ENCODE measurements at regions not wholly inside any gene's neighbourhood (a gene's known extent, or its start where the extent isn't known, plus 50 kb on each side); places are given as distances from the start of the nearest gene placed in this dataset.

DNA sequence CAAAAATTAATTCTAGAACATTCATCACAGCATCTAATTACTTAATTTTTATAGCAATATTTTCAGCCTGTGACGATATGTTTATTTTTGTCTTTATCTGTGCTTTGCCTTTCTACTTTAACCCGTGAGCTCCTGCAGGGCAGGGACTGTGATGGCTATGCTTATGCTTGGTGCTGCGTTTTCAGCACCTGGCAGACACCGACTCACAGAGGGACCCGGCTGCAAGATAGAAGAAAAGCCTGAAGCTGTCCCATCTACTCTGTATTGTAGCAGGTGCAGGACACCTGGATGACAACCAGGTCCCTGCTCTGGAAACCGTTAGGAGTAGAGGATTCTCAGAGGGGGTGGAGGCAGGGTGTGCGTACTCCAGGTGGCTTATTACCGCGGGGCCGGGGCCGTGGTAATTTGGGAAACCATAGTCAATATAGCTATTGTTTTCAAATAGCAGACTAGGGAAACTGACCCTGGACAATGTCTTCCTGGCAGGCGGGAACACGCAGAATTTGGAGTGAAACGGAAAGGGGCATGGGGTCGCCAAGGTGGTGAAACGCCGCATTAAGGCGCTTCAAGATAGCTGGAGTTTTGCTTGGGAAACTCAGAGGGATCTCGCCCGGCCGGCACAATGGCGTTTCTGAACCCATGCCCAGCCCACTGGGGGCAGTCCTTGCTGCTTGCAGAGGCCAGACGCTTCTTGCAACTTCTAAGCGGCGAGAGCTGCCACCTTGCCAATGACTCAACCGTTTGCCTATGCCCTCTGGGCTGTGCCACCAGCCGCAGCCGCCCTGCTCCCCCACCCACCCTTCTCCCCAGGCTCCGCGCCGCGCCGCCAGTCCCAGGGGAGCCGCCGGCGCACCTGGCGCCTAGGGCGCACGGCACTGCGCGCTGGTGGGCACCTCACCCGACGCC lies 140.1 kb upstream of the PALM2AKAP2 start:
- peak; percentile 56 to 65 for ATAC-seq
- H3K27me3 ChIP-seq = peaks cover 0 to 24% (median 8%) of the 10 kb centered on the region in 3 donors
- peak overlapping the region; percentile 40 to 62 (median 50) for H3K4me3 ChIP-seq
- TF ChIP-seq, protein P1, sequence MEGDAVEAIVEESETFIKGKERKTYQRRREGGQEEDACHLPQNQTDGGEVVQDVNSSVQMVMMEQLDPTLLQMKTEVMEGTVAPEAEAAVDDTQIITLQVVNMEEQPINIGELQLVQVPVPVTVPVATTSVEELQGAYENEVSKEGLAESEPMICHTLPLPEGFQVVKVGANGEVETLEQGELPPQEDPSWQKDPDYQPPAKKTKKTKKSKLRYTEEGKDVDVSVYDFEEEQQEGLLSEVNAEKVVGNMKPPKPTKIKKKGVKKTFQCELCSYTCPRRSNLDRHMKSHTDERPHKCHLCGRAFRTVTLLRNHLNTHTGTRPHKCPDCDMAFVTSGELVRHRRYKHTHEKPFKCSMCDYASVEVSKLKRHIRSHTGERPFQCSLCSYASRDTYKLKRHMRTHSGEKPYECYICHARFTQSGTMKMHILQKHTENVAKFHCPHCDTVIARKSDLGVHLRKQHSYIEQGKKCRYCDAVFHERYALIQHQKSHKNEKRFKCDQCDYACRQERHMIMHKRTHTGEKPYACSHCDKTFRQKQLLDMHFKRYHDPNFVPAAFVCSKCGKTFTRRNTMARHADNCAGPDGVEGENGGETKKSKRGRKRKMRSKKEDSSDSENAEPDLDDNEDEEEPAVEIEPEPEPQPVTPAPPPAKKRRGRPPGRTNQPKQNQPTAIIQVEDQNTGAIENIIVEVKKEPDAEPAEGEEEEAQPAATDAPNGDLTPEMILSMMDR (IDR thresholded peaks at IDR 0.05 in 4 of 5, conservative IDR thresholded peaks at IDR 0.05 in 1 of 5) = no peak
- no peak for TF ChIP-seq POLR2A (IDR thresholded peaks at IDR 0.05)
- H3K36me3 ChIP-seq = no peaks in the 10 kb centered on the region
- intact Hi-C loops (cut with DNase I; ENCODE audit: low total_unique reads) = no loop called here
- no peak overlapping the region for H3K27ac ChIP-seq
- H3K4me1 ChIP-seq = peaks cover 7 to 12% of the 10 kb centered on the region in 2 donors
- in situ Hi-C loops (cut with MboI; ENCODE audit: low sequenced_read_pairs in 4 of 4) = no loop called here
- DNase-seq = peak in 1 of 2 donors; percentile 15
- no peaks in the 10 kb centered on the region for H3K9me3 ChIP-seq

DNA sequence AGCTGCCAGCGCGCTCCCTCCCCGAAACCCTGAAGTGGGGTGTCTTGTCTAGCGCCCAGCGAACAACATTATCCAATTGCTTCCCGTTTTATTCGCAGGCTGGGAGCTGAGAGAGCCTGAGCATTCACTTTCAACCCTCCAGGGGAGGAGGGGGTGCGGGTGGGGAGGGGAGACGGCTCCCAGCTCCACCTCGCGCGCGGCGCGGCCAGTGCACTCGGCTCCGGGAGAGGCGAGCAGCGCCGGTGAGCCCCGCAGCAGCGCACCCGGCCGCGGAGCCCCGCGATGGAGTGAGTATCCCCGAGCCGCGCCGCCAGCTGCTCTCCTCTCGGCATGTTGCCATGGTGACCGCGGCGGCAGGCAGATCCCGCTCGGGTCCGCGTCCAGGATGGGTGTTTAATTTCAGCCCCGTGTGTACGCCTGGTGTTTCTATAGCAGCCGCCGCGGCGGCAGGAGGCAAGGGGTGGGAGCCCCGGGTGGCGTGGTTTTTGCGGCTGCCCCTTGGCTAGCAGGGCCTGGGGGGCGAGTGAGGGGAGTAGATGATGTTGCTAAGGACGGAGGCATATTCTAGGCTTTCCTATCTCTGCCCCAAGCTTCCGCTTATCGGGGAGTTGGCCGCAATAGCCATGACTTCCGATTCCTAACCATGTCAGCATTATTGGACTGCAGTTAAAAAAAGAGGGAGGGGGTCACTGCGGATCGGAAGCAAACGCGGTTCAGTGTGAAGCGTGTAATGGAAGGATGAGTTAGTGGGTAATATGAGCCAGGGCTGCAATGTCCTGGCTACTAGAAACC lies 139.2 kb upstream of the PALM2AKAP2 start:
- no peaks in the 10 kb centered on the region for H3K36me3 ChIP-seq
- peaks cover 7 to 12% of the 10 kb centered on the region in 2 donors for H3K4me1 ChIP-seq
- H3K4me3 ChIP-seq = peak overlapping the region; percentile 40 to 62 (median 50)
- TF ChIP-seq, protein P1 (IDR thresholded peaks at IDR 0.05 in 4 of 5, conservative IDR thresholded peaks at IDR 0.05 in 1 of 5) = no peak
- TF ChIP-seq POLR2A (IDR thresholded peaks at IDR 0.05) = no peak
- H3K27me3 ChIP-seq = peaks cover 0 to 24% (median 8%) of the 10 kb centered on the region in 3 donors
- in situ Hi-C loops (cut with MboI; ENCODE audit: low sequenced_read_pairs in 4 of 4) = no loop called here
- no peak overlapping the region for H3K27ac ChIP-seq
- DNase-seq = peak in 1 of 2 donors; percentile 27
- ATAC-seq = peak; percentile 30 to 62
- intact Hi-C loops (cut with DNase I; ENCODE audit: low total_unique reads) = no loop called here
- no peaks in the 10 kb centered on the region for H3K9me3 ChIP-seq

DNA sequence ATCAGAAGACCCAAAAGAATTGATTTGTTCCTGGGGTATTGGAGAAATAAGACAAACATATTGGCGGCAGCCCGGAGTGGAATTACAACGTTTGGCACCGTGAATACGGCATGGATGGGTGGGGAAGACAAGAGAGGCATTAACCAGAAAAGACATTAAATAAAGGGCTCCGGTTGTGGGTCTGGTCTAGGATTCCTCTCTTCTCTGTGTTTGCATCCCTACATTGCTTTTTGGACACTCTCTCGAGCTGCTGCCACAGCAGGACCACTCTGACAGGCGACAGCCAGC lies 138.7 kb upstream of the PALM2AKAP2 start:
- Histone ChIP-seq H3K4me3 (peak overlapping the region in 3 of 4 donors; percentile 46 to 62 (median 54)), H3K4me1 (peaks cover 7 to 12% of the 10 kb centered on the region in 2 donors), H3K27ac (no peak overlapping the region), H3K36me3 (no peaks in the 10 kb centered on the region), H3K27me3 (peaks cover 0 to 24% (median 8%) of the 10 kb centered on the region in 3 donors), H3K9me3 (no peaks in the 10 kb centered on the region)
- TF ChIP-seq, protein P1 (IDR thresholded peaks at IDR 0.05 in 4 of 5, conservative IDR thresholded peaks at IDR 0.05 in 1 of 5) = no peak
- TF ChIP-seq POLR2A (IDR thresholded peaks at IDR 0.05) = no peak
- in situ Hi-C loops (cut with MboI; ENCODE audit: low sequenced_read_pairs in 4 of 4) = no loop called here
- DNase-seq = no peak
- intact Hi-C loops (cut with DNase I; ENCODE audit: low total_unique reads) = no loop called here
- ATAC-seq = no peak

DNA sequence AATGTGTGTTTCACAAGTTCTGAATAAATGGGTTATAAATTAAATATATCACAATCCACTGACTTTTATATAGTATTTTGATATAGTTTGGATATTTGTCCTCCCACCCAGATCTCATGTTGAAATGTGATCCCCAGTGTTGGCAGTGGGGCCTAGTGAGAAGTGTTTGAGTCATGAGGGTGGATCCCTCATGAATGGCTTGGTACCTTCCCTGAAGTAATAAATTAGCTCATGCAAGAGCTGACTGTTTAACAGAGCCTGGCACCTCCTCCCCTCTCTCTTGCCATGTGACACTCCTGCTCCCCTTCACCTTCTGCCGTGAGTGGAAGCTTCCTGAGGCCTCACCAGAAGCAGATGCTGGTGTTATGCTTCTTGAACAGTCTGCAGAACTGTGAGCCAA lies 127.9 kb upstream of the PALM2AKAP2 start:
- no peaks in the 10 kb centered on the region for H3K27me3 ChIP-seq
- no peak for ATAC-seq
- TF ChIP-seq, protein P1 (IDR thresholded peaks at IDR 0.05 in 4 of 5, conservative IDR thresholded peaks at IDR 0.05 in 1 of 5) = no peak
- TF ChIP-seq POLR2A (IDR thresholded peaks at IDR 0.05) = no peak
- H3K9me3 ChIP-seq = no peaks in the 10 kb centered on the region
- in situ Hi-C loops (cut with MboI; ENCODE audit: low sequenced_read_pairs in 4 of 4) (no loop called here), intact Hi-C loops (cut with DNase I; ENCODE audit: low total_unique reads) (no loop called here)
- no peak for DNase-seq
- no peaks in the 10 kb centered on the region for H3K36me3 ChIP-seq
- H3K4me3 ChIP-seq = no peak overlapping the region
- no peak overlapping the region for H3K27ac ChIP-seq
- no peaks in the 10 kb centered on the region for H3K4me1 ChIP-seq

All from gastrocnemius medialis (tissue), 4 donors.